GM12875 (cell line): ENCODE measurements at regions not wholly inside any gene's neighbourhood (a gene's known extent, or its start where the extent isn't known, plus 50 kb on each side); places are given as distances from the start of the nearest gene placed in this dataset.

ENCODE experiments used
- H3K4me3 ChIP-seq: one replicate; pipeline ENCODE4 v1.5.1; 2011; ENCODE audit warnings: low read depth, low read length, control low read depth
- TF ChIP-seq, protein P1 (sequence below): IDR thresholded peaks from 2 replicates; pipeline ENCODE4 v1.5.1; 2011; ENCODE audit warnings: low read depth, mild to moderate bottlenecking, control low read depth, inconsistent platforms, low read length, moderate library complexity, borderline replicate concordance; ENCODE audit not compliant: insufficient read depth

DNA sequence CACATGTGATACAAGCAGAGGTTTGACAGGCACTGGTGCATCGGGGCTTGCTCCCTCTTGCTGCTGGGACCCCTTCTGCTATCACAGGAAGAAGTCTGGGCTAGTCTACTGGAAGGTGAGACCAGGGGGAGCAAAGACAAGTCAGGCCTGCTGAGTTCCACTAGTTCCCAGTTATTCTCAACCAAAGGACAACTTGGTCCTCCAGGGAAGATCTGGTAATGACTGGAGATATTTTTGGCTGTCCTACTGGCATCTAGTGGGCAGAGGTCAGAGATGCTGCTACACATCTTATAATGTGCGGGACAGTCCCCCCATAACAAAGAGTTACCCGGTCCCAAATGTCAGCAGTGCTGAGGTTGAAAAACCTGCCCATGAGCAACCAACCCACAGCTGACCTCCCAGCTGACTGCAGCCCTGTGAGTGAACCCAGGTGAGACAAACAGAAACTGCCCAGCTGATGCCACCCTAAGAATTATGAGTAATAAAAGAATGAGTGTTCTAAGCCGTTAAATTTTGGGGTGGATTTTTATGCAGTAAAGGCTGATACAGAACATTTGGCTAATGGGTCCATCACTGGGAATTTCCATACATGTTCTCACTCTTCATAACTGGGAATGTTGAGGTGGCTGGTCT, 71.6 kb downstream of the NENF start:
- H3K4me3 ChIP-seq: no peak overlapping the region
- TF ChIP-seq, protein P1, sequence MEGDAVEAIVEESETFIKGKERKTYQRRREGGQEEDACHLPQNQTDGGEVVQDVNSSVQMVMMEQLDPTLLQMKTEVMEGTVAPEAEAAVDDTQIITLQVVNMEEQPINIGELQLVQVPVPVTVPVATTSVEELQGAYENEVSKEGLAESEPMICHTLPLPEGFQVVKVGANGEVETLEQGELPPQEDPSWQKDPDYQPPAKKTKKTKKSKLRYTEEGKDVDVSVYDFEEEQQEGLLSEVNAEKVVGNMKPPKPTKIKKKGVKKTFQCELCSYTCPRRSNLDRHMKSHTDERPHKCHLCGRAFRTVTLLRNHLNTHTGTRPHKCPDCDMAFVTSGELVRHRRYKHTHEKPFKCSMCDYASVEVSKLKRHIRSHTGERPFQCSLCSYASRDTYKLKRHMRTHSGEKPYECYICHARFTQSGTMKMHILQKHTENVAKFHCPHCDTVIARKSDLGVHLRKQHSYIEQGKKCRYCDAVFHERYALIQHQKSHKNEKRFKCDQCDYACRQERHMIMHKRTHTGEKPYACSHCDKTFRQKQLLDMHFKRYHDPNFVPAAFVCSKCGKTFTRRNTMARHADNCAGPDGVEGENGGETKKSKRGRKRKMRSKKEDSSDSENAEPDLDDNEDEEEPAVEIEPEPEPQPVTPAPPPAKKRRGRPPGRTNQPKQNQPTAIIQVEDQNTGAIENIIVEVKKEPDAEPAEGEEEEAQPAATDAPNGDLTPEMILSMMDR: no peak

DNA sequence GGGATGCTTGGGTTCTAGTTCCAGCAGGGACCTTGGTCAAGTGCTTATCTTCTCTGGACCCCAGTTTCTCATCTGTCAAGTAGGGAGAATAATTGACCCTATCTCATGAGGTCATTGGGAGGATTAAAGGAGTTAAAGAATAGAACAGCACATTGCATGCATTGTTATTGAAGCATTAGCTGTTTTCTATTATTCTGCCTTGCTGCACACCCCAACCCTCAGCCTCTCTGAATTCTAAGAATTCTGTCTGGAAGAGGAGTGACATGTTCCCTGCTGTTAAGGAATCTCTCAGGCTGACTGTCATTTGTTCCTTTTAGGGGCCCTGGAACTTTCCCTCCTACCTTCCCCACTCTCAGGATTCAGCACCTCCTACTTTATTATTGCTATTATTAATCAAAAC, 73.9 kb downstream of the NENF start:
- H3K4me3 ChIP-seq: no peak overlapping the region
- TF ChIP-seq, protein P1: no peak

DNA sequence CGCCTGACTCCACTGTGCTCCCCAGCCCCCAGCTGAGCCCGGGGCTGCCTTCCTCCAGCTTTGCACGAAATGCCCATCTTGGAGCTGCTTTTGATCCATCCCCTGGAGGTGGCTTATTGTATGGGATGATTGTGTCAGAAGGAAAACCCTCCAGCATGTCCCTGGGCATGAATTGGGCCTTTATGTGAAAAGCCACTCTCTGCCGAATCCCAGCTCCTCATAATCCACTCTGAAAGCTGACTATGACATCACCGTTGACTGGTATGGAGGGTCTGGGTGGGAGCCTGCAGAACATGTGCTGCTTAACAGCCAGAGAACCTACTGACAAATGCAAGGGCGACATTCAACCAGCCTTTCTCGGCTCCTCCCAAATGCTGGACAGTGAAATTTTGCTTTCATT, 74.6 kb downstream of the NENF start:
- TF ChIP-seq, protein P1: no peak
- no peak overlapping the region for H3K4me3 ChIP-seq

DNA sequence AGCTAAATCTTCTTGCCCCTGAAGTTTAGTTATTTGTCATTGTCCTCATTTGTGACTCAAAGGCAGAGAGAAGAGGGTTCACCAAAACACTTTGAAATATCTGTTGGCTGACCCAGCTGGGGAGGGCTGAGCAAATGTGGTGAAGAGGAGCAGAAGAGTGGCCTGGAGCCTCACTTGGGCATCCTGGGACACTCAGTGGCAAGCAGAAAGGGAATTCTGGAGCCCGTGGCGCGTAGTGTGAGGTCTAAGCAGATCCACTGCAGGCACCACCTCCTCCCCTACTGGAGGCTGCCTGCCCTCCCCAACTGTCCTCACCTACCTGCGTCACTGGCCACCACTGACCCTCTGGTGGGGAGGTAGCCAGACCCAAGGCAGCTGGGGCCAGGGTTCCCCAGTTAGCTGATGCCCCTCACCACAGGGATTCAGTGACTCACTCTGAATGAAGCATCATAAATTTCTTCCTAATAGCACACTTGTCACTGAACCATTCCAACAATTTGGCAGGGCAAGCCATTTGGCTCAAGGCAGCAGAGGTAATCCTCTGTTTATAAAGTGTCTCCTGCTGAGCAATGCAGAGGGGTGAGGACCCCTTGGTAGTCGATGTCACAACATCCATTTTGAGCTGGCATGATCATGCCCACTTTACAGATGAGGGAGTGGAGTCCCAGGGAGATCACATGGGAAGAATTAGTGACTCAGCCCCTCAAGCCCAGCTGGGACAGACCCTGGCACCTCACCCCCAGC, 80.3 kb downstream of the NENF start:
- TF ChIP-seq, protein P1: no peak
- no peak overlapping the region for H3K4me3 ChIP-seq

DNA sequence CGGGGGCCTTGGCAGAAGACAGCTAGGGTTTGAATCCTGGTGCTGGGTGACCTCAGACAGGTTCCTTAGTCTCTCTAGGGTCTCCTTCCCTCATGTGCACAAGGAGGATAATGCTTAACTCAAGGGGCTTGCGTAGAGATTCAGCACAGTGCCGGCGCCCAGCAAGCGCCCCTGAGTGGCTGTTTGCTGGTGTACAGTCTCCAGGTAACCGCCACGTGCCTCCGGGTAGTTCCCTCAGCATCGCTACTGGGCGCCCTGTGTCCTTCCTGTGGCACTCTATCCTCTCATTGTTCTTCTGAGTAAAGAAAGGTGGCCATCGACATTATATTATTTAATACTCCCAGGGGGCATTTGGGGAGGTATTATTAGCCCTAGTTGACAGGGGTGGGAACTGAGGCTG, 80.9 kb downstream of the NENF start:
- H3K4me3 ChIP-seq: no peak overlapping the region
- TF ChIP-seq, protein P1: no peak

DNA sequence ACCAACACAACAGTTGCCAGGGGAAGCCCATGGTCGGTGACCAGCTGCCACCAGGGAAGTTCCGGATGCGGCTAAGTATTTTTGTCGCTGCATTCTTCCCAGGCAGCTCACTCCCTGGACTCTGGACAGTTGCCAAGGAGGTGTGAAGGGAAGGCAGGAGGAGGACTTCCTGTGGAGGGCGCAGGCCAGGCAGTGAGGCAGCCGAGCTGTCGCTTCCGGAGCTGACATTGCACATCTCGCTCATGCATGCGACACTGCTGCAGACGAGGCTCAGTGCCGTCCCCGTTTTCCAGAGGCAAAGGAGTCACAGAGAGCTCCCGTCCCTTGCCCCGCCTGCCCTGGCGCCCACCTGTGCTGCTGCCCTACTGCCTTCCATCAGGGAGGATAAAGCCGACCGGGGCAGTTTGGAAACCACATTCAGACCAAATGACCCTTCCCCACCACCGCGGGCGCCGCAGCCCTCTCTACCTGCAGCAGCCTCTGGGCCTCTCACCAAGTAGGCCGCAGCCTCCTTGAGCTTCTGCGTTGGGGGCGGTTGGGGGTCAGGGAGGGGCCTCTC, 81.4 kb downstream of the NENF start:
- TF ChIP-seq, protein P1: no peak
- no peak overlapping the region for H3K4me3 ChIP-seq

DNA sequence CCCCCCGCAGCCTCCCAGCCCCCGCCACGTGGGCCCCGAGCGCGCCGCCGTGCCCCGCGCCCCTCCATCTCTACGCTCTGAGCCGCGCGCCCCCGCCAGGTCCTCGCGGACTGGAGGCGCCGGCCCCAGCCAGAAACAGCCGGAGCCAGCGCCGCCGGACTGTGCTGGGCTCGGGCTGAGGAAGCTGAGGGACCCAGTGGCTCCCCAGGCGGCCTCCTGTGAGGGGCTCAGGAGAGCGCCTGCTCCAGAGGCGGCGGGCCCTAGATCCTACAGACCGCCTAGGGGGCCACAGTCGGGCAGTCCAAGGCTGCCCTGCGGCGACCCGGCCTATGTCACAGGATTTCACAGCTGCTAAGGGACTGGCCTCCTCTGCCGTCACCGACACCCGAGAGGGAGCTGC, 82.1 kb downstream of the NENF start:
- no peak overlapping the region for H3K4me3 ChIP-seq
- TF ChIP-seq, protein P1: no peak
